HCT116 (cell line): ENCODE measurements at regions not wholly inside any gene's neighbourhood (a gene's known extent, or its start where the extent isn't known, plus 50 kb on each side); places are given as distances from the start of the nearest gene placed in this dataset.

Experiments
- ATAC-seq: fragments of 200-7000 bp; cut with Tn5 transposase; 2 replicates; pipeline ENCODE4 v1.9.1; 2020; ENCODE audit warnings: mild to moderate bottlenecking, moderate library complexity
- BruUV-seq: library from RNA; stranded (reverse); fragments of 400-500 nt; replicated peaks from 2 replicates; lab custom pipeline; 2021; lab: Mats Ljungman, UMichigan
- CTCF ChIA-PET: fragments of 300-600 bp; sonication (Branson Sonifier 250); formaldehyde crosslinking; loops from one replicate; lab custom pipeline; 2021; ENCODE audit warnings: antibody characterized with exemption; lab: Charles Lee
- POLR2A ChIA-PET: fragments of 300-600, 350-600 bp; sonication (Branson Sonifier 250); formaldehyde crosslinking; loops from one replicate; lab custom pipeline; 2021; ENCODE audit warnings: antibody characterized with exemption; lab: Charles Lee
- RAD21 ChIA-PET, 2 experiments: fragments of 300-600 bp; sonication (Branson Sonifier 250); formaldehyde crosslinking; loops; one replicate each; lab custom pipeline; 2023; ENCODE audit warnings: low total read pairs in 2 of 2; ENCODE audit not compliant: uncharacterized antibody in 2 of 2, unreplicated experiment in 2 of 2, low non-redundant PET in 1 of 2; lab: Charles Lee
- DNase-seq: peaks from one replicate; pipeline ENCODE4 v3.0.0-alpha.2; 2010; ENCODE audit warnings: low read depth, low spot score
- H2AFZ ChIP-seq: fragments of 200-600 bp; shearing (Covaris generic), sonication (generic); 2 replicates; pipeline ENCODE4 v1.6.1; 2017; ENCODE audit warnings: low read depth, mixed run types, mixed read lengths, antibody characterized with exemption, low read length; ENCODE audit not compliant: poor library complexity, severe bottlenecking
- H3K27ac ChIP-seq: 2 replicates; pipeline ENCODE4 v1.5.1; 2012; ENCODE audit warnings: low read depth, low read length
- H3K27me3 ChIP-seq: fragments of 200-600 bp; sonication (generic); 2 replicates; pipeline ENCODE4 v1.6.1; 2016; ENCODE audit warnings: mixed run types, low read length, mixed read lengths; ENCODE audit not compliant: insufficient read depth
- H3K36me3 ChIP-seq, 2 experiments: fragments of 200-500 bp in 1 of 2; fragments of 200-600 bp in 1 of 2; sonication (Bioruptor generic) in 1 of 2; sonication (generic) in 1 of 2; 2 replicates each; pipeline versions ENCODE4 v1.5.1 to v1.6.1; 2014 to 2016; ENCODE audit warnings: low read length in 2 of 2, inconsistent platforms in 1 of 2, mixed read lengths in 1 of 2, mixed run types in 1 of 2; ENCODE audit not compliant: insufficient read depth in 2 of 2, control insufficient read depth in 1 of 2
- H3K4me1 ChIP-seq, 2 experiments: fragments of 200-600 bp in 1 of 2; sonication (generic) in 1 of 2; 2 replicates each; pipeline versions ENCODE4 v1.5.1 to v1.6.1; 2012 to 2017; ENCODE audit warnings: low read length in 2 of 2, inconsistent platforms in 1 of 2, mild to moderate bottlenecking in 1 of 2, mixed read lengths in 1 of 2, mixed run types in 1 of 2, moderate library complexity in 1 of 2; ENCODE audit not compliant: insufficient read depth in 2 of 2, control insufficient read depth in 1 of 2
- H3K4me2 ChIP-seq: fragments of 200-600 bp; sonication (generic); 2 replicates; pipeline ENCODE4 v1.6.1; 2017; ENCODE audit warnings: mixed run types, low read length, mixed read lengths
- H3K4me3 ChIP-seq, 2 experiments: fragments of 200-600 bp in 1 of 2; sonication (generic) in 1 of 2; replicated peaks in 1 of 2; 2 replicates each; pipeline ENCODE4 v1.5.1; 2011 to 2016; ENCODE audit warnings: low read length in 2 of 2, control low read depth in 1 of 2, low read depth in 1 of 2, mild to moderate bottlenecking in 1 of 2, mixed read lengths in 1 of 2, mixed run types in 1 of 2
- H3K79me2 ChIP-seq: fragments of 200-600 bp; sonication (generic); 2 replicates; pipeline ENCODE4 v1.6.1; 2017; ENCODE audit warnings: mild to moderate bottlenecking, mixed run types, low read length, moderate library complexity, mixed read lengths; ENCODE audit not compliant: insufficient read depth
- H3K9ac ChIP-seq: fragments of 200-600 bp; sonication (generic); 2 replicates; pipeline ENCODE4 v1.6.1; 2016; ENCODE audit warnings: low read length, mixed read lengths
- H3K9me2 ChIP-seq: fragments of 200-600 bp; sonication (generic), shearing (Covaris generic); 2 replicates; pipeline ENCODE4 v1.6.1; 2017; ENCODE audit warnings: mixed run types, mild to moderate bottlenecking, moderate library complexity; ENCODE audit not compliant: insufficient read depth
- H3K9me3 ChIP-seq, 2 experiments: fragments of 200-500 bp in 1 of 2; fragments of 200-600 bp in 1 of 2; sonication (Bioruptor generic) in 1 of 2; sonication (generic) in 1 of 2; 2 replicates each; pipeline ENCODE4 v1.6.1; 2014 to 2017; ENCODE audit warnings: low read length in 2 of 2, mixed read lengths in 2 of 2, inconsistent platforms in 1 of 2, low read depth in 1 of 2, mild to moderate bottlenecking in 1 of 2, mixed run types in 1 of 2, moderate library complexity in 1 of 2; ENCODE audit not compliant: control insufficient read depth in 1 of 2, insufficient read depth in 1 of 2
- H4K20me1 ChIP-seq: fragments of 200-600 bp; sonication (generic), shearing (Covaris generic); 2 replicates; pipeline ENCODE4 v1.6.1; 2017; ENCODE audit warnings: mixed run types, mild to moderate bottlenecking, moderate library complexity; ENCODE audit not compliant: insufficient read depth
- ATF3 ChIP-seq: IDR thresholded peaks from 2 replicates; pipeline ENCODE4 v1.6.1; 2012
- EZH2phosphoT487 ChIP-seq: fragments of 200-600 bp; IDR thresholded peaks from 2 replicates; pipeline ENCODE4 v1.6.1; 2018; ENCODE audit warnings: antibody characterized with exemption, borderline replicate concordance
- POLR2A ChIP-seq: IDR thresholded peaks from 2 replicates; pipeline ENCODE4 v1.7.0; 2011; ENCODE audit warnings: borderline replicate concordance; ENCODE audit not compliant: insufficient read depth, insufficient read length; ENCODE audit errors: extremely low read depth
- REST ChIP-seq: IDR thresholded peaks from 2 replicates; pipeline ENCODE4 v1.6.1; 2012; ENCODE audit warnings: low read depth
- SIN3A ChIP-seq: IDR thresholded peaks from 2 replicates; pipeline ENCODE4 v1.6.1; 2012; ENCODE audit warnings: low read depth
- SP1 ChIP-seq: IDR thresholded peaks from 2 replicates; pipeline ENCODE4 v1.6.1; 2012; ENCODE audit warnings: low read depth
- SRF ChIP-seq: IDR thresholded peaks from 2 replicates; pipeline ENCODE4 v1.6.1; 2012; ENCODE audit warnings: low read depth
- YY1 ChIP-seq: IDR thresholded peaks from 2 replicates; pipeline ENCODE4 v1.6.1; 2011; ENCODE audit warnings: low read length, low read depth, moderate library complexity, mild to moderate bottlenecking; ENCODE audit not compliant: insufficient replicate concordance; ENCODE audit errors: extremely low read depth
- intact Hi-C: fragments of 100-400 bp; cut with micrococcal nuclease; formaldehyde crosslinking; loops from 2 replicates; pipeline ENCODE4 v1.10.0; 2022

DNA sequence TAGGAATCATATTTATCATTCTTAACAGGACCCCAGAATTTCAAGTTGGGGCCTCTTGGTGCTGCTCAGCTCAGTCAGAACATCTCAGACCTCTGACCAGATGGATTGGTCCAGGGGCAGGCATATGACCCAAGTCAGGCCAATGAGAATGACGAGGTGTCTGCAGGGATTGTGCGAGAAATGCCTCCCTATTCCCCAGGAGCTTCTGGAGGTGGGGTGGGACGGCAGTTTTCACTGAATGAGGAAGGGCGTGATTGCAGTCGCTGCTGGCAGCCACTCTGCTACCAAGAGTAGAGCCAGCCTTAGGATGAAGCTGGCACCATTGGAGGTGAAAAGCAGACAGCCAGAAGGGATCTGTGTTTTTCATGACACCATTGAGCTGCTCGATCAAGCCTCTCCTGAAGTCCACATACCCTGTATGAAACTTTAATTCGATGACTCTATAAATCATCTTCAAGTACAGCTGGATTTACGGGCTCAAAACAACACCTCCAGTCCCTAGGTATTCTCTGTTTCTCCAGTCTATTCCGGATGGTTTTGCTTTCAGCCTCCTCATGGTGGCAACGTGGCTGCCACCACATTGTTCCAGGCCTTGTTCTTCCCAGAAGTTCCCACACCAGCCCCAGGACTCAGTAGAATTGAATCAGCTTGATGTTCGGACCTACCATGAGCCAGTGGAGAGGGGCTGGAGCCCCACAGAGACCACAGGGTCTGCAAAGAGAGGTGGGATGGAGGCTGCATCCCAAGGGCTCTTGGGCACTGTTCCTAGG is 70.2 kb upstream of the ADAMTS2 start (continued):
- TF ChIP-seq REST = no peak
- no peak for TF ChIP-seq ATF3
- TF ChIP-seq SIN3A = no peak
- TF ChIP-seq SRF = no peak
- no peak for TF ChIP-seq POLR2A

DNA sequence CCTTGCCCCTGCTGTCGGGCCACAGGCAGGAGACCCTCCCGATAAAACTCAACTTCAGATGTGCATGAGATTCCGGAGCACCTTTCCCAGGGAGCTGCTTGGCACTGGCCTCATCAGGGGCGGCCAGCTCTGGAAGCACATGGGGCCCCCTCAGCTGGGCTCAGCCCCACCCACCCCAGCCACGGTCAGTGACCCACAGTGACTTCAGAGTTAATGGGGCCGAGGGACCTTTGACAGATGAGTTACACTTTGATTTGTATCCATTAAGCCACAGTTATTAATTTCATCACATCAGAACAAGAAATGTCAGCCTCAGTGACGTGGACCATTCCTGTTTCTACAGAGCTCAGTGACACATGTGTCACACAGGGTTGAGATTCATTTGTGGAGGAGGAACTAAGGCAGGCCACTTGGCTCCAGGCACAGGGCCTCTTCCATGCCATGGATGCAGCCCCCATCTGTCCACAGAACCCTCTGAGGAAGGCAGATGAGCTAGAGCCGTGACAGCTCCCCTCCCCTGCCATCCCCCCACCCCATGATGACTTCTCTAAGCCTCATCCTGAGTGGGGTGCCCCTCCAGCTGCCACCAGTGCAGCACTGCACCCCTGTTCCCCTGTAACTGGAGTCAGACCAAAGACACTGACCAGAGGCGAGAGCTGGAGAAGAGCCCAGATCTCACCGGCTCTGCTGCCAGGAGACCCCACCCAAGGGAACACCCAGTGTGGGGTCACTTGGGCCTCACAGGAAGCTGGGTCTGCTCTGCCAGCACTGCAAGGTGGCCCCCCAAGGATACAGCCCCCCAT is 69.4 kb upstream of the ADAMTS2 start:
- CTCF ChIA-PET = no interaction called here
- BruUV-seq = no TSS peak

More for the DNA sequence above, 69.4 kb upstream of the ADAMTS2 start:
- intact Hi-C loops = no loop called here
- Histone ChIP-seq H3K9me2 (no peaks in the 10 kb centered on the region), H2AFZ (no peak overlapping the region), H3K4me3 (no peak overlapping the region), H3K27me3 (peaks cover 4% of the 10 kb centered on the region; the same call in 1 of the 2 replicates), H3K4me2 (no peak overlapping the region), H3K4me1 (no peaks in the 10 kb centered on the region), H4K20me1 (no peaks in the 10 kb centered on the region), H3K27ac (no peak overlapping the region), H3K36me3 (no peaks in the 10 kb centered on the region), H3K9me3 (no peaks in the 10 kb centered on the region), H3K79me2 (no peaks in the 10 kb centered on the region), H3K9ac (no peak overlapping the region)
- TF ChIP-seq SP1 = no peak
- TF ChIP-seq EZH2phosphoT487 = no peak
- TF ChIP-seq YY1 = no peak
- ChIA-PET RAD21 (no interaction called here), POLR2A (no interaction called here)
- DNase-seq (no peak), ATAC-seq (no peak)
